Omental fat pad (tissue), 3 donors: ENCODE measurements at regions not wholly inside any gene's neighbourhood (a gene's known extent, or its start where the extent isn't known, plus 50 kb on each side); places are given as distances from the start of the nearest gene placed in this dataset.

Experiments
- ATAC-seq: fragments of 150-250 bp; one replicate; pipeline ENCODE4 v1.9.1; 2016; ENCODE audit warnings: mild to moderate bottlenecking, moderate library complexity; ENCODE audit not compliant: low FRiP score
- DNase-seq: peaks from one replicate; pipeline ENCODE4 v3.0.0-alpha.2; 2019; ENCODE audit warnings: low spot score
- TF ChIP-seq, protein P1 (sequence below), 3 donors: fragments of 450-650 bp; IDR thresholded peaks; one replicate each; pipeline ENCODE4 v1.5.1; 2016 to 2017; ENCODE audit warnings: antibody characterized with exemption in 3 of 3, mild to moderate bottlenecking in 3 of 3, moderate library complexity in 2 of 3

DNA sequence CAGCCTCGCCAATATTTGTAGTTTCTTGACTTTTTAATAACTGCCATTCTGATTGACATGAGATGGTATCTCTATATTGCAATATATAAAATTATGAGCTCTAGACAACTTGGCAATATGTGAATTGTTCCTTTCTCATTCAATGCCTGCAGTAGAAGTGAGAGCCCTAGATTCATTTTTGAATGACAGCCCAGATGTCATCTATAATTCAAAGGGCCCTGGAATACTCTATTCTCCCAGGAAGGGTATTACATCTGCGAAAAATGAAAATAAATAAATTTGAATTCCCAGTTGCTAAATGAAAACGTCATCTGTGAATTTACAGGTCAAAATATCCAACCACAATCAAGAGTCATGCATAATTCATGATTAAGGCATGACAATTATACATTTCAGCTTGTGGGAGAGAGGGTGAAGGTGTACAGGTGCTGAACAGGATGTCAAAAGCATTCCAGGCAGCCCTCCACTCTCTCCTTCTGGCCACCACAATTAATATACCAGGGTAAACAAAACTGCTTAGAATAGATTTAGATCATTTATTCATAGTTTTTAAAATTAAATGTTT lies 1147.3 kb downstream of the XPNPEP1 start:
- no peak for DNase-seq
- TF ChIP-seq, protein P1, sequence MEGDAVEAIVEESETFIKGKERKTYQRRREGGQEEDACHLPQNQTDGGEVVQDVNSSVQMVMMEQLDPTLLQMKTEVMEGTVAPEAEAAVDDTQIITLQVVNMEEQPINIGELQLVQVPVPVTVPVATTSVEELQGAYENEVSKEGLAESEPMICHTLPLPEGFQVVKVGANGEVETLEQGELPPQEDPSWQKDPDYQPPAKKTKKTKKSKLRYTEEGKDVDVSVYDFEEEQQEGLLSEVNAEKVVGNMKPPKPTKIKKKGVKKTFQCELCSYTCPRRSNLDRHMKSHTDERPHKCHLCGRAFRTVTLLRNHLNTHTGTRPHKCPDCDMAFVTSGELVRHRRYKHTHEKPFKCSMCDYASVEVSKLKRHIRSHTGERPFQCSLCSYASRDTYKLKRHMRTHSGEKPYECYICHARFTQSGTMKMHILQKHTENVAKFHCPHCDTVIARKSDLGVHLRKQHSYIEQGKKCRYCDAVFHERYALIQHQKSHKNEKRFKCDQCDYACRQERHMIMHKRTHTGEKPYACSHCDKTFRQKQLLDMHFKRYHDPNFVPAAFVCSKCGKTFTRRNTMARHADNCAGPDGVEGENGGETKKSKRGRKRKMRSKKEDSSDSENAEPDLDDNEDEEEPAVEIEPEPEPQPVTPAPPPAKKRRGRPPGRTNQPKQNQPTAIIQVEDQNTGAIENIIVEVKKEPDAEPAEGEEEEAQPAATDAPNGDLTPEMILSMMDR (IDR thresholded peaks at IDR 0.05), result no peak
- no peak for ATAC-seq

DNA sequence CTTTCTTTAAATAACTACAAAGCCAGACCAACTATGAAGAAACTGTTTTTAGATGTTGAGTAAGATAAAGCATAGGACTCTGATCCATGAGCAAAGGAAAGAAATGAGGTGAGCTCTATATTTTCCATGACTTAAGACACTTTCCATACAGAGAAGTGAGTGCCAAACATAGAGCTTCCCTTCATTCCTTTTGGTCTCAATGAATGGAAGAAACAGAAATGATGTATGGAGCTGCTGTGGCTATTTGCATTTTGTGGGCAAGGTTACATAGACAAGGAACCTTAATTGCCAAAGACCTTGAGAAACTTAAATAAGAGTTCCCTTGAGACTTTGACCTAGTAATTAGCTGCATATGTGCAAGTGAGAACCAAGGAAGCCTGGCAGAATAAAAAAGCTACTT lies 1152.2 kb downstream of the XPNPEP1 start:
- ATAC-seq (no peak), DNase-seq (no peak)
- TF ChIP-seq, protein P1 (IDR thresholded peaks at IDR 0.05), result no peak

DNA sequence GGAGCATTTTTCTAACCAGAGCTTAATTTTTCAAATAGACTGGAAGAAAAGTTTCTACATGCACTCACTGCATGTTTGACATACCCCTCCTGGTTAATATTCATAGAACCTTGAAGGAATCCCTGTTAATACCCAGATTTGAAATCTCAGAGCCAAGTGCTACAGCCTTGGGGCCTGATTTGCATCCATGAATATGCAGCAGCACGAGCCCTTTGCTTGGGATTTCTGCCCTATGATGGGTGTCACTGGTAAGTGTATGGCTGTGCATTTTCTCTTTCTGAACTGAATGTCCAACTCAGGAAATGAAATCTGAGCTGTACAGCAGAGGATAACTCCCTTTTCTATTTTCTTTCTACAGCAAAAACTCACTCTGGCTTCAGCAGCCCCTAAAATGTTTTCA lies 1157.5 kb downstream of the XPNPEP1 start:
- ATAC-seq (no peak), DNase-seq (no peak)
- TF ChIP-seq, protein P1 (IDR thresholded peaks at IDR 0.05), result no peak

DNA sequence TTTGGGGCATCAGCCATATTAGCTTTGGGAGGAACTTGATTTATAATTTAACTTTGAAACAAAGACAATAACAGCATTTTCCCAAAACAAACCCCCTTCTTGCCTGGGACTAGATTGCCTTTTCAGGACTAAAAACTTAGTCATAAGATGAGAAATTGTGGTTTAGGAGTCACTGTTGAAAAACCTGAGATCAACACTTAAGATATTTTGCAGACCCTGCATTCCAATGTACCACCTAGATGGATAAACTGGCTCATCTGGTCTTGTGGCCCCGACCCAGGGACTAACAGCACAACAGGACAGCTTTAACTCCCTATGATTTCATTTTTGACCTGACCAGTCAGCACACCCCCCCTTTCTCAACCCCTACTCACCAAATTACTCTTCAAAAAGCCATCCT lies 1165.4 kb downstream of the XPNPEP1 start:
- TF ChIP-seq, protein P1 (IDR thresholded peaks at IDR 0.05), result no peak
- DNase-seq (no peak), ATAC-seq (no peak)

- DNase-seq (no peak), ATAC-seq (no peak)
- TF ChIP-seq, protein P1 (IDR thresholded peaks at IDR 0.05), result no peak
Observed at GRCh38 chr10:108755646-108756045, 1167.7 kb downstream of the XPNPEP1 start.

DNA sequence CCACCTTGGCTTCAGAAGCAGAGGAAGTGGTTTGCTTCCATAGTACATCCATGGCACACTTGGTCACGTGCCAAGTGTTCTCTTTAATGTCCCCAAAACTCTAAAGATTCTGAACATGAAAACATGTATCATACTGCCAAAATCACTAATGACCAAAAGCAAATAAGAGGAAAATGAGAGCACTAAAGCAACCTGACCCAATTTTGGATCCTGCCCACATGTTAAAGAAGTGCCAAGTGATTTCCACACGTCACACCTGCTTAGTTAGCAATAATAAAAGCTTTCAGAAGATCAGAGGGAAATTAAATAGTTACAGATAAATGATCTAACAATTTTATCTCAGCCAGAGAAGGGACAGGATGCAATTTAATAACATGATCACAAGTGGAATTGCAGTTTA lies 1170.0 kb downstream of the XPNPEP1 start:
- ATAC-seq (no peak), DNase-seq (no peak)
- TF ChIP-seq, protein P1 (IDR thresholded peaks at IDR 0.05), result no peak

- ATAC-seq, result no peak
- TF ChIP-seq, protein P1 (IDR thresholded peaks at IDR 0.05), result no peak
- DNase-seq, result no peak
Observed at GRCh38 chr10:108749042-108749441, 1174.3 kb downstream of the XPNPEP1 start.
